ENCODE measurements at regions not wholly inside any gene's neighbourhood (a gene's known extent, or its start where the extent isn't known, plus 50 kb on each side); places are given as distances from the start of the nearest gene placed in this dataset.

GRCh38 chr12:127052511-127053232 lies 1214.3 kb upstream of the TMEM132C start:
- 85% methylated on average over 5 of the region's 7 CpGs for WGBS (ENCODE audit: insufficient coverage)
- POLR2A ChIA-PET: no interaction called here

GRCh38 chr12:127054531-127054930 lies 1212.4 kb upstream of the TMEM132C start:
- Histone ChIP-seq H3K27me3 (replicated peaks in 2 of 5; ENCODE audit: control insufficient read depth in 4 of 5, insufficient read depth in 5 of 5, low read length in 4 of 5) (peaks cover 0 to 2% (median 0%) of the 10 kb centered on the region in 5 experiments), H3K9me3 (ENCODE audit: control extremely low read depth in 1 of 5, control insufficient read depth in 4 of 5, insufficient read depth in 2 of 5, low read depth in 1 of 5, low read length in 4 of 5) (no peaks in the 10 kb centered on the region), H3K4me3 (ENCODE audit: control insufficient read depth in 1 of 7, extremely low read depth in 1 of 7, insufficient read depth in 4 of 7, low read depth in 2 of 7, low read length in 6 of 7) (no peak overlapping the region), H3K4me1 (ENCODE audit: control extremely low read depth in 1 of 4, control insufficient read depth in 4 of 4, insufficient read depth in 4 of 4, low read length in 3 of 4) (no peaks in the 10 kb centered on the region), H3K27ac (ENCODE audit: insufficient read depth in 1 of 2, low read depth in 1 of 2, low read length in 2 of 2, poor library complexity in 1 of 2, severe bottlenecking in 2 of 2) (no peak overlapping the region), H3K36me3 (ENCODE audit: control insufficient read depth in 4 of 4, insufficient read depth in 4 of 4, low read length in 3 of 4) (no peaks in the 10 kb centered on the region)
- DNase-seq: no peak
- POLR2A ChIA-PET: no interaction called here
- 97% methylated on average over 4 of the region's 6 CpGs for WGBS (ENCODE audit: insufficient coverage)
- CTCF ChIA-PET: no interaction called here

More at GRCh38 chr12:127052511-127053232, 1214.3 kb upstream of the TMEM132C start:
- no peak overlapping the region for H3K27ac ChIP-seq (ENCODE audit: insufficient read depth in 1 of 2, low read depth in 1 of 2, low read length in 2 of 2, poor library complexity in 1 of 2, severe bottlenecking in 2 of 2)
- no peaks in the 10 kb centered on the region for H3K4me1 ChIP-seq (ENCODE audit: control extremely low read depth in 1 of 4, control insufficient read depth in 4 of 4, insufficient read depth in 4 of 4, low read length in 3 of 4)
- no peaks in the 10 kb centered on the region for H3K9me3 ChIP-seq (ENCODE audit: control extremely low read depth in 1 of 5, control insufficient read depth in 4 of 5, insufficient read depth in 2 of 5, low read depth in 1 of 5, low read length in 4 of 5)
- H3K36me3 ChIP-seq (ENCODE audit: control insufficient read depth in 4 of 4, insufficient read depth in 4 of 4, low read length in 3 of 4): no peaks in the 10 kb centered on the region
- H3K27me3 ChIP-seq (replicated peaks in 2 of 5; ENCODE audit: control insufficient read depth in 4 of 5, insufficient read depth in 5 of 5, low read length in 4 of 5): peaks cover 0 to 2% (median 0%) of the 10 kb centered on the region in 5 experiments
- no peak overlapping the region for H3K4me3 ChIP-seq (ENCODE audit: control insufficient read depth in 1 of 7, extremely low read depth in 1 of 7, insufficient read depth in 4 of 7, low read depth in 2 of 7, low read length in 6 of 7)
- CTCF ChIA-PET: no interaction called here
- no peak for DNase-seq

- no peaks in the 10 kb centered on the region for H3K27me3 ChIP-seq (replicated peaks in 2 of 5; ENCODE audit: control insufficient read depth in 4 of 5, insufficient read depth in 5 of 5, low read length in 4 of 5)
- 95% methylated on average over 28 of the region's 28 CpGs for WGBS (ENCODE audit: insufficient coverage)
- no peak overlapping the region for H3K4me3 ChIP-seq (ENCODE audit: control insufficient read depth in 1 of 7, extremely low read depth in 1 of 7, insufficient read depth in 4 of 7, low read depth in 2 of 7, low read length in 6 of 7)
- CTCF ChIA-PET: no interaction called here
- H3K27ac ChIP-seq (ENCODE audit: insufficient read depth in 1 of 2, low read depth in 1 of 2, low read length in 2 of 2, poor library complexity in 1 of 2, severe bottlenecking in 2 of 2): peak overlapping the region in 1 of 2 experiments; percentile 51
- H3K36me3 ChIP-seq (ENCODE audit: control insufficient read depth in 4 of 4, insufficient read depth in 4 of 4, low read length in 3 of 4): no peaks in the 10 kb centered on the region
- H3K4me1 ChIP-seq (ENCODE audit: control extremely low read depth in 1 of 4, control insufficient read depth in 4 of 4, insufficient read depth in 4 of 4, low read length in 3 of 4): no peaks in the 10 kb centered on the region
- no peaks in the 10 kb centered on the region for H3K9me3 ChIP-seq (ENCODE audit: control extremely low read depth in 1 of 5, control insufficient read depth in 4 of 5, insufficient read depth in 2 of 5, low read depth in 1 of 5, low read length in 4 of 5)
- POLR2A ChIA-PET: no interaction called here
- no peak for DNase-seq
Observed at GRCh38 chr12:127060310-127060847, 1206.6 kb upstream of the TMEM132C start.

- no peaks in the 10 kb centered on the region for H3K27me3 ChIP-seq (replicated peaks in 2 of 5; ENCODE audit: control insufficient read depth in 4 of 5, insufficient read depth in 5 of 5, low read length in 4 of 5)
- no peak for DNase-seq
- CTCF ChIA-PET: no interaction called here
- H3K36me3 ChIP-seq (ENCODE audit: control insufficient read depth in 4 of 4, insufficient read depth in 4 of 4, low read length in 3 of 4): no peaks in the 10 kb centered on the region
- H3K9me3 ChIP-seq (ENCODE audit: control extremely low read depth in 1 of 5, control insufficient read depth in 4 of 5, insufficient read depth in 2 of 5, low read depth in 1 of 5, low read length in 4 of 5): no peaks in the 10 kb centered on the region
- no peaks in the 10 kb centered on the region for H3K4me1 ChIP-seq (ENCODE audit: control extremely low read depth in 1 of 4, control insufficient read depth in 4 of 4, insufficient read depth in 4 of 4, low read length in 3 of 4)
- POLR2A ChIA-PET: no interaction called here
- H3K4me3 ChIP-seq (ENCODE audit: control insufficient read depth in 1 of 7, extremely low read depth in 1 of 7, insufficient read depth in 4 of 7, low read depth in 2 of 7, low read length in 6 of 7): no peak overlapping the region
- 95% methylated on average over 14 of the region's 14 CpGs for WGBS (ENCODE audit: insufficient coverage)
- H3K27ac ChIP-seq (ENCODE audit: insufficient read depth in 1 of 2, low read depth in 1 of 2, low read length in 2 of 2, poor library complexity in 1 of 2, severe bottlenecking in 2 of 2): peak overlapping the region in 1 of 2 experiments; percentile 51
Observed at GRCh38 chr12:127060933-127061332, 1206.0 kb upstream of the TMEM132C start.

GRCh38 chr12:127063339-127064072 lies 1203.5 kb upstream of the TMEM132C start:
- WGBS (ENCODE audit: insufficient coverage): 90% methylated on average over 18 of the region's 18 CpGs

GRCh38 chr12:127064207-127064606 lies 1202.8 kb upstream of the TMEM132C start:
- CTCF ChIA-PET: no interaction called here
- H3K4me3 ChIP-seq (ENCODE audit: control insufficient read depth in 1 of 7, extremely low read depth in 1 of 7, insufficient read depth in 4 of 7, low read depth in 2 of 7, low read length in 6 of 7): no peak overlapping the region
- POLR2A ChIA-PET: no interaction called here
- no peak for DNase-seq
- H3K36me3 ChIP-seq (ENCODE audit: control insufficient read depth in 4 of 4, insufficient read depth in 4 of 4, low read length in 3 of 4): no peaks in the 10 kb centered on the region
- H3K4me1 ChIP-seq (ENCODE audit: control extremely low read depth in 1 of 4, control insufficient read depth in 4 of 4, insufficient read depth in 4 of 4, low read length in 3 of 4): no peaks in the 10 kb centered on the region
- 100% methylated on average over 1 of the region's 5 CpGs for WGBS (ENCODE audit: insufficient coverage)
- H3K27ac ChIP-seq (ENCODE audit: insufficient read depth in 1 of 2, low read depth in 1 of 2, low read length in 2 of 2, poor library complexity in 1 of 2, severe bottlenecking in 2 of 2): no peak overlapping the region
- no peaks in the 10 kb centered on the region for H3K27me3 ChIP-seq (replicated peaks in 2 of 5; ENCODE audit: control insufficient read depth in 4 of 5, insufficient read depth in 5 of 5, low read length in 4 of 5)
- no peaks in the 10 kb centered on the region for H3K9me3 ChIP-seq (ENCODE audit: control extremely low read depth in 1 of 5, control insufficient read depth in 4 of 5, insufficient read depth in 2 of 5, low read depth in 1 of 5, low read length in 4 of 5)

More at GRCh38 chr12:127063339-127064072, 1203.5 kb upstream of the TMEM132C start:
- H3K9me3 ChIP-seq (ENCODE audit: control extremely low read depth in 1 of 5, control insufficient read depth in 4 of 5, insufficient read depth in 2 of 5, low read depth in 1 of 5, low read length in 4 of 5): no peaks in the 10 kb centered on the region
- no peak for DNase-seq
- no peaks in the 10 kb centered on the region for H3K27me3 ChIP-seq (replicated peaks in 2 of 5; ENCODE audit: control insufficient read depth in 4 of 5, insufficient read depth in 5 of 5, low read length in 4 of 5)
- ChIA-PET POLR2A (no interaction called here), CTCF (no interaction called here)
- no peak overlapping the region for H3K4me3 ChIP-seq (ENCODE audit: control insufficient read depth in 1 of 7, extremely low read depth in 1 of 7, insufficient read depth in 4 of 7, low read depth in 2 of 7, low read length in 6 of 7)
- H3K4me1 ChIP-seq (ENCODE audit: control extremely low read depth in 1 of 4, control insufficient read depth in 4 of 4, insufficient read depth in 4 of 4, low read length in 3 of 4): no peaks in the 10 kb centered on the region
- H3K36me3 ChIP-seq (ENCODE audit: control insufficient read depth in 4 of 4, insufficient read depth in 4 of 4, low read length in 3 of 4): no peaks in the 10 kb centered on the region
- H3K27ac ChIP-seq (ENCODE audit: insufficient read depth in 1 of 2, low read depth in 1 of 2, low read length in 2 of 2, poor library complexity in 1 of 2, severe bottlenecking in 2 of 2): peak overlapping the region in 1 of 2 experiments; percentile 0

- Histone ChIP-seq H3K36me3 (ENCODE audit: control insufficient read depth in 4 of 4, insufficient read depth in 4 of 4, low read length in 3 of 4) (no peaks in the 10 kb centered on the region), H3K4me3 (ENCODE audit: control insufficient read depth in 1 of 7, extremely low read depth in 1 of 7, insufficient read depth in 4 of 7, low read depth in 2 of 7, low read length in 6 of 7) (no peak overlapping the region), H3K27me3 (replicated peaks in 2 of 5; ENCODE audit: control insufficient read depth in 4 of 5, insufficient read depth in 5 of 5, low read length in 4 of 5) (no peaks in the 10 kb centered on the region), H3K27ac (ENCODE audit: insufficient read depth in 1 of 2, low read depth in 1 of 2, low read length in 2 of 2, poor library complexity in 1 of 2, severe bottlenecking in 2 of 2) (no peak overlapping the region), H3K9me3 (ENCODE audit: control extremely low read depth in 1 of 5, control insufficient read depth in 4 of 5, insufficient read depth in 2 of 5, low read depth in 1 of 5, low read length in 4 of 5) (no peaks in the 10 kb centered on the region), H3K4me1 (ENCODE audit: control extremely low read depth in 1 of 4, control insufficient read depth in 4 of 4, insufficient read depth in 4 of 4, low read length in 3 of 4) (no peaks in the 10 kb centered on the region)
- no CpG with 5 or more reads among the region's 1 CpG for WGBS (ENCODE audit: insufficient coverage)
- POLR2A ChIA-PET: interaction anchor here (0.6 kb wide), 1 partner anchor 293 kb away, joined by 4 read pairs; no protein-coding TSS in a partner anchor
- DNase-seq: no peak
- CTCF ChIA-PET: no interaction called here
Observed at GRCh38 chr12:127065595-127065994, 1201.4 kb upstream of the TMEM132C start.

Data from common myeloid progenitor, CD34-positive (primary cell).